ENCODE measurements at regions not wholly inside any gene's neighbourhood (a gene's known extent, or its start where the extent isn't known, plus 50 kb on each side); places are given as distances from the start of the nearest gene placed in this dataset.

GRCh38 chr3:94513600-94513999 lies 450.7 kb downstream of the NSUN3 start:
- no peak overlapping the region for H4K5ac ChIP-seq (ENCODE audit: insufficient read length, low read depth, low read length)
- no peak overlapping the region for H2BK120ac ChIP-seq (replicated peaks; ENCODE audit: low read depth, low read length)
- TF ChIP-seq EZH2 (IDR thresholded peaks at IDR 0.05; ENCODE audit: low read depth, low read length, severe bottlenecking), result no peak
- no peak for TF ChIP-seq SAP30 (IDR thresholded peaks at IDR 0.05; ENCODE audit: insufficient read depth, insufficient replicate concordance, low read length)
- CTCF ChIA-PET (ENCODE audit: partially characterized antibody), result no interaction called here
- H3K36me3 ChIP-seq (ENCODE audit: control insufficient read depth in 2 of 4, insufficient read depth in 4 of 4, low read length in 3 of 4), result no peaks in the 10 kb centered on the region
- H3K79me2 ChIP-seq (ENCODE audit: control insufficient read depth in 1 of 2, insufficient read depth in 2 of 2, low read length in 2 of 2), result no peaks in the 10 kb centered on the region
- H4K8ac ChIP-seq (ENCODE audit: extremely low read depth, insufficient read depth, low read length), result no peak overlapping the region
- no peak overlapping the region for H3K18ac ChIP-seq (ENCODE audit: extremely low read depth, low read length)
- no peaks in the 10 kb centered on the region for H3K4me1 ChIP-seq (replicated peaks in 1 of 4; ENCODE audit: control insufficient read depth in 3 of 4, insufficient read depth in 4 of 4, low read length in 3 of 4)
- no peak overlapping the region for H4K91ac ChIP-seq (replicated peaks; ENCODE audit: insufficient read length, low read length)
- no peak overlapping the region for H2AFZ ChIP-seq (ENCODE audit: low read length)
- no peak overlapping the region for H2BK20ac ChIP-seq (ENCODE audit: low read length)
- no peak overlapping the region for H3K4me3 ChIP-seq (ENCODE audit: extremely low read depth in 1 of 4, insufficient read depth in 2 of 4, low read depth in 3 of 4, low read length in 4 of 4)
- no peak overlapping the region for H3K9ac ChIP-seq (replicated peaks in 1 of 4; ENCODE audit: extremely low read depth in 1 of 4, low read depth in 3 of 4, low read length in 3 of 4)
- POLR2A ChIA-PET (ENCODE audit: partially characterized antibody), result interaction anchor here (1.2 kb wide), 1 partner anchor 11 kb away, joined by 4 read pairs; no protein-coding TSS in a partner anchor
- H2BK15ac ChIP-seq (ENCODE audit: low read length), result no peak overlapping the region
- DNase-seq (ENCODE audit: low read depth in 1 of 2, low spot score in 2 of 2) (no peak), FAIRE-seq (no peak)
- no peak overlapping the region for H3K14ac ChIP-seq (ENCODE audit: insufficient read length)
- no peak overlapping the region for H3K56ac ChIP-seq (replicated peaks; ENCODE audit: insufficient read length, low read depth, low read length)
- H3K4me2 ChIP-seq (ENCODE audit: insufficient read depth in 1 of 2, low read depth in 2 of 2, low read length in 2 of 2), result no peak overlapping the region
- no peaks in the 10 kb centered on the region for H3K79me1 ChIP-seq (ENCODE audit: low read depth, low read length)
- no peak overlapping the region for H3K4ac ChIP-seq (replicated peaks; ENCODE audit: insufficient read length, low read depth, low read length)
- no peak overlapping the region for H2AK5ac ChIP-seq (ENCODE audit: low read depth, low read length)
- no peak overlapping the region for H3K23ac ChIP-seq (ENCODE audit: insufficient read length)
- H3K27ac ChIP-seq (ENCODE audit: low read depth, low read length), result no peak overlapping the region
- H4K20me1 ChIP-seq (replicated peaks in 1 of 2; ENCODE audit: control insufficient read depth in 1 of 2, insufficient read depth in 2 of 2, low read length in 2 of 2), result no peaks in the 10 kb centered on the region
- WGBS, 2 experiments (ENCODE audit: extremely low coverage in 1 of 2, insufficient coverage in 1 of 2, insufficient read length in 1 of 2, insufficient replicate concordance in 2 of 2, low coverage in 1 of 2, low lambda C conversion rate in 2 of 2, missing lambda C conversion rate in 1 of 2), result 100% methylated on average over 2 of the region's 2 CpGs; no CpG with 5 or more reads in 1 of the 2 experiments
- no peaks in the 10 kb centered on the region for H3K23me2 ChIP-seq (ENCODE audit: low read depth, low read length)
- H3K9me3 ChIP-seq (ENCODE audit: insufficient read depth in 2 of 2, low read depth in 1 of 2, low read length in 1 of 2), result no peaks in the 10 kb centered on the region
- no peak overlapping the region for H2BK12ac ChIP-seq (ENCODE audit: low read depth, low read length)
- H3K27me3 ChIP-seq (replicated peaks in 1 of 4; ENCODE audit: control insufficient read depth in 3 of 4, extremely low read depth in 1 of 4, insufficient read depth in 3 of 4, low read length in 3 of 4), result no peaks in the 10 kb centered on the region
- H2BK5ac ChIP-seq (ENCODE audit: low read depth, low read length), result no peak overlapping the region

Measured in H1 (cell line).